Gastrocnemius medialis (tissue), 4 donors: ENCODE measurements at regions not wholly inside any gene's neighbourhood (a gene's known extent, or its start where the extent isn't known, plus 50 kb on each side); places are given as distances from the start of the nearest gene placed in this dataset.

Experiments
- POLR2A ChIP-seq, 2 donors: fragments of 450-650 bp; IDR thresholded peaks; one replicate each; pipeline ENCODE4 v1.6.1; 2017; ENCODE audit warnings: antibody characterized with exemption in 2 of 2, mild to moderate bottlenecking in 2 of 2, moderate library complexity in 2 of 2
- TF ChIP-seq, protein P1 (sequence below), 5 experiments: fragments of 450-650 bp in 3 of 5; fragments of 200-600 bp in 2 of 5; sonication (generic) in 2 of 5; IDR thresholded peaks in 4 of 5; conservative IDR thresholded peaks in 1 of 5; 1 replicate in 4 of 5; 2 replicates in 1 of 5; pipeline ENCODE4 v1.5.1; 2016 to 2019; ENCODE audit warnings: antibody characterized with exemption in 5 of 5, mild to moderate bottlenecking in 3 of 5, moderate library complexity in 3 of 5

DNA sequence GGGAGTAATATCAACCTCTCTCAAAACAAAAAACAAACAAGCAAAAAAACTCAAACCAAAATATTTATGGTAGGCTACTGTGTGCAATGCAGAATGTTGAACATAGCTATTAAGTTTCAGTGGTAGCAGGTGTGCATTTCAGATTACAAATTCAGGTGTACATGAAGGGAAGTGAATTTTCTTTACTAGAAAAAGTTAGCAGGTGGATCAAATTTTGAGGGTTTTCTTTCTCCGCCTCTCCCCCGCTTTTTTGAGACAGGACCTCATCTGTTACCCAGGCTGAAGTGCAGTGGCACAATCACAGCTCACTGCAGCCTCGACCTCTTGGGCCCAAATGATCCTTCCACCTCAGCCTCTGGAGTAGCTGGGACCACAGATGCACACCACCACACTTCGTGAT is 109.7 kb upstream of the GOLIM4 start:
- TF ChIP-seq, protein P1, sequence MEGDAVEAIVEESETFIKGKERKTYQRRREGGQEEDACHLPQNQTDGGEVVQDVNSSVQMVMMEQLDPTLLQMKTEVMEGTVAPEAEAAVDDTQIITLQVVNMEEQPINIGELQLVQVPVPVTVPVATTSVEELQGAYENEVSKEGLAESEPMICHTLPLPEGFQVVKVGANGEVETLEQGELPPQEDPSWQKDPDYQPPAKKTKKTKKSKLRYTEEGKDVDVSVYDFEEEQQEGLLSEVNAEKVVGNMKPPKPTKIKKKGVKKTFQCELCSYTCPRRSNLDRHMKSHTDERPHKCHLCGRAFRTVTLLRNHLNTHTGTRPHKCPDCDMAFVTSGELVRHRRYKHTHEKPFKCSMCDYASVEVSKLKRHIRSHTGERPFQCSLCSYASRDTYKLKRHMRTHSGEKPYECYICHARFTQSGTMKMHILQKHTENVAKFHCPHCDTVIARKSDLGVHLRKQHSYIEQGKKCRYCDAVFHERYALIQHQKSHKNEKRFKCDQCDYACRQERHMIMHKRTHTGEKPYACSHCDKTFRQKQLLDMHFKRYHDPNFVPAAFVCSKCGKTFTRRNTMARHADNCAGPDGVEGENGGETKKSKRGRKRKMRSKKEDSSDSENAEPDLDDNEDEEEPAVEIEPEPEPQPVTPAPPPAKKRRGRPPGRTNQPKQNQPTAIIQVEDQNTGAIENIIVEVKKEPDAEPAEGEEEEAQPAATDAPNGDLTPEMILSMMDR (IDR thresholded peaks at IDR 0.05 in 4 of 5, conservative IDR thresholded peaks at IDR 0.05 in 1 of 5): no peak
- TF ChIP-seq POLR2A (IDR thresholded peaks at IDR 0.05): no peak
